DMS79 treated with DMSO at 0.1 percent for 48 hours (cell line): ENCODE measurements at regions not wholly inside any gene's neighbourhood (a gene's known extent, or its start where the extent isn't known, plus 50 kb on each side); places are given as distances from the start of the nearest gene placed in this dataset.

Source experiments
- DNase-seq: peaks from one replicate; lab custom pipeline; 2025; lab: John Stamatoyannopoulos, UW

GRCh38 chr5:159385536-159385935 is 55.2 kb upstream of the IL12B start:
- no peak for DNase-seq

GRCh38 chr5:159386028-159386711 is 55.9 kb upstream of the IL12B start:
- no peak for DNase-seq

GRCh38 chr5:159392871-159393270 is 62.6 kb upstream of the IL12B start:
- DNase-seq, result no peak

GRCh38 chr5:159393854-159394274 is 63.6 kb upstream of the IL12B start:
- no peak for DNase-seq

GRCh38 chr5:159395202-159395601 is 64.9 kb upstream of the IL12B start:
- DNase-seq, result no peak

- DNase-seq, result no peak
These were observed 68.6 kb upstream of the IL12B start for GRCh38 chr5:159398936-159399335.

GRCh38 chr5:159400476-159400875 is 70.2 kb upstream of the IL12B start:
- no peak for DNase-seq

GRCh38 chr5:159402311-159402710 is 72.0 kb upstream of the IL12B start:
- peak; percentile 2 for DNase-seq

- no peak for DNase-seq
These were observed 72.6 kb upstream of the IL12B start for GRCh38 chr5:159402856-159403255.

- no peak for DNase-seq
These were observed 73.8 kb upstream of the IL12B start for GRCh38 chr5:159403906-159404681.

DNA sequence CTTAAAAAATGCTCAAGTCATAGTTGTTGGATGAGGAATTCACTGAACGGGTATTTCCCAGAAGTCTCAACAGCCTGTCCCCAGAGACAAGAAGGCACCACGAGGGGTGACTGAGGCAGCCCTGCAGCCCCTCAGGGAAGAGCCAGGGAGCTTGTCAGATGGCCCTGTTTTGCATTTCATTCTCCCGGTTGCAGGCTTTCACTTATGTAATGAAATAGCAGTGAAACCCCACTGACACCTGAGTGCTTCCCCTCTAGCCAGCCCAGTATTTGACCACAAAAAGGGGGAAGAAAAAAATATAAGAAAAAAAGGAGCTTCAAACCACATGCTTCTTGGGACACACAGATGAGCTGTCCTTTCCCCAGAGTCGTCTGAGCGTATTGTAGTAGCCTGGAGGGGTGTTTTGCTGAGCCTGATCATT is 75.3 kb upstream of the IL12B start:
- DNase-seq, result no peak

DNA sequence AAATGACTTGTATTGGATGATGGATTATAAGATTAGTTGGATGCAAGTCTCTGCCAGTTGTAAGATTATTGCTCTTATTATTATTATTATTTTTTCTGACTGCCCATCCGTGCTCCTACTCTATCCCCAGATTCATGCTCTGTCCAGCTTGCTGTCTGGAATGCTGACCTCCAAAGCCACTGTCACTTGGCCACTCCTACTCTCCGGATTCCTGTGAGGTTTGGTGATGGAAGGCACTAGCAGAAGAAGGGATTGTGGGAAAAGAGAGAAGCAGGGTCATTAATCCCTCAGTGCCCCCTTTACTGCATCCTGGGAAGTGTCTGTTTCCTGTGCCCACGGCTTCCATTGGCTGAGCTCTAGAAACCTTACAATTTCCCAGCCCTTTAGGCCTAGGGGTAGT is 76.3 kb upstream of the IL12B start:
- no peak for DNase-seq

DNA sequence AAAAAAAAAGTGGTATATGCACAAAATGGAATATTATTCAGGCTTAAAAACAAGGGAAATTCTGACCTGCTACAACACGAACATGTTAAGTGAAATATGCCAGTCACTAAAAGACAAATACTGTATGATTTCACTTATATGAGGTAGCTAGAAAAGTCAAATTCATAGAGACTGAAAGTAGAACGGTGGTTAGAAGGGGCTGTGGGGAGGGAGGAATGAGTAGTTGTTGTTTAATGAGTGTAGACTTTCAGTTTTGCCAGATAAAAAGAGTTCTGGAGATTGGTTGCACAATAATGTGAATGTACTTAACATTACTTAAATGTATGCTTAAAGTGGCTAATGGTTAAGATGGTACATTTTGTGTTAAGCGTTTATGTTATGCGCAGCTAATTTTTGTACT is 79.5 kb upstream of the IL12B start:
- no peak for DNase-seq

GRCh38 chr5:159410480-159410879 is 80.2 kb upstream of the IL12B start:
- DNase-seq, result no peak

DNA sequence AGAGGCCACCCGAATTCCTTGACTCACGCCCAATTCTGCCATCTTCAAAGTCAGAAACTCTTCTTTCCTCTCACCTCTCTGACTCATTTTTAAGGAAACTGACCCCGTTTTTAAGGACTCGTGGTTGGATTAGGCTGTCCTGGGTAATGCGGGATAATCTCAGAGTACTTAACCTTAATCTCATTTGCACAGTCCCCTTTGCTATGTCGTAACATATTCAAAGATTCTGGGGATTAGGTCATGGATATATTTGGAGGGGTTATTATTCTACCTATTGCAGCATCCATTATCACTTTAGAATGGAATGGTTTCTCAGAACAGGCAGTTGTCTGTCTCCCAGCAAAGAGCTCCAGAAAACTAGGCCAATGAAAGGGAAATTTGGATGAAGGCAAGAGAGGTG is 80.8 kb upstream of the IL12B start:
- DNase-seq, result no peak

DNA sequence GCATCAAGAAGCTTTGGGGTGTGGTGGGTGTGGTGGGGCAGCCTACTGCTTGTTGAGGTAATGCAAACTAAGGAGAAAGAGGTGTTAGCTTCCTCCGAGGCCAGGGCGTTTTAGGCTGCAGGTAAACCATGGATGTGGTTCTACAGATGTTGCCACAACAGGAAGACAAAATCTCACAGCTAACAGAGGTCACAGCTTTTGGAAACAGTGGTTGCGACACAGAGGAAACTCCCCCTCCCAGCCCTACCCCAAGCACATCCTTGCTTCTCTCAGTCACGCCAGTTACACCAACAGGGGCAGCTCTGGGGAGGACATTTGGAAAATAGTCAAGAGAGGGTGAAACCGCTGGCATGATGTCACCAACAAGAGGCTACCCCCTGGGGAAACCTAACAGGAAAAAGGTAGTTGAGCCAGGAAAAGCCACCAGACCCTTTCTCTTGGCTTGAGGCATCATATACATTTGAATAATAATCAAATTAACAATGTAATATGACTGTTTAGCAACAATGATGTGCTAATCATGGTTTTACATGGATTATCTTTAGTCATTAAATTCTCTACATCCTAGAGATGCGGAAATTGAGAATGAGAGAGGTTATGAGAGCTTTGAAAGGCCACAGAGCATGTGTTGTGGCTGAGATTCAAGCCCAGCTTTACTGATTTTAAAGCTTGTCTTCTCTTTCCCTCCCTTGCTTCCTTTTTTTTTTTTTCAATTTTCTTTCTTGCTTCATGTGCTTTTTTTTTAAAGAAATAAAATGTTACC is 82.2 kb upstream of the IL12B start:
- no peak for DNase-seq

- DNase-seq, result no peak
These were observed 83.7 kb upstream of the IL12B start for GRCh38 chr5:159414021-159414420.

DNA sequence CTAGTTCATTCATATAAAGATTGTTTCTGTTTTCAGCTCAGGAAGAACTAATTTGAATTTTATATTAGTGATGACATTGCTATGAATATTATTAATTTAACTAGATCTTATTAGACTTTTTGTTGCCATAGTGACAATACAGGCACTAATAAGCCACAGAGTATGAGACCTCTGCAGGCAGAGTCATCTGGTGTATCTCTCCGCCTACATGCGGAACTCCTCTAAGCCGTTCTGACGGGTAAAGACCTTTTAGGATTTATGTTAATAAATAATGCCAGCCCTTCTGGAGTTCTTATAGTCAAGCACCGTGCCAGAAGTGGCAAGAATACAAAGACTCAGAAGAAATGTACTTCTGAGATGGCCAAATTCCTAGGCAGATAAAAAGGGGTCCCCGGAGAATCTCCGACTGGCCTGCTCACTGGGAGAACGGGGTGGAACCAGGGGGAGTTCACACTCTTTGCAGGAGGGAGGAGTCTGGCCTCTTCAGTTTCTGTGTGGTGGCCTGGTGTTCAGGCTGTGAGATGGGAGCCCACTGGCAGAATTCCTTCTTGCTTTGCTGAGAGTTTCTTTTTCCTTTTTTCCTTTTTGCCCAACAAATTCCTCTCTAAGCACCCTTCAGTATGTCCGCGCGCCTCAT is 85.1 kb upstream of the IL12B start:
- DNase-seq, result no peak

DNA sequence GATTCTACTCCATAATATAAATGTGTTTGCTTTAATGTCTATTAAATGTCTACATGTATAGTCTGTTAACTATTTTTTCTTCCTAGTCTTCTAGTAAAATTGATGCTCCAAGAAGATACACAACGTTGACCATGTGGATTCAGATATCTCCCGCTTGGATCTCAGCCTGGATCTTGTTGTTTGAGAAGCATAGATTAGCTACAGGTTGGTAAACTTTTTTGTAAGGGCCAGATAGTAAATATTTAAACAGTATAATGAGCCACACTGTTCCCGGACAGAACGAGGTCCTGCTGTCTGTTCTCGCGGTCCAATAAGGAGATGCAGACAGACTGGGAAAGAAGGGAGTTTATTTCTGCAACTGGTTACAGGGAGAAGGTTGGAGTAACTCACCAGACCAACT is 86.2 kb upstream of the IL12B start:
- no peak for DNase-seq

DNA sequence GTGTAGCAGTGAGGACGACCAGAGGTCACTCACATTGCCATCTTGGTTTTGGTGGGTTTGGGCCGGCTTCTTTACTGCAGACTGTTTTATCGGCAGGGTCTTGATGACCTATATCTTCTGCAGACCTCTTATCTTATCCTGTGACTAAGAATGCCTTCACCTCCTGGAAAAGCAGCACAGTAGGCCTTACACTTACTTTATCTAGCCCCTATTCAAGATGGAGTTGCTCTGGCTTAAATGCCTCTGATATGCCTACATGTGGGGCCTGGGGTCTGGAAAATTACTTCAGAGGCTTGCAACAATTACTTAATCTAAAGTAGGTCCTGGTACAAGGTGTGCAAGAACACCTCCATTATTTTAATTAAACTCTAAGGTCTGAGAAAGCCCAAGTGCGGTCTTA is 86.9 kb upstream of the IL12B start:
- no peak for DNase-seq

GRCh38 chr5:159419576-159419975 is 89.3 kb upstream of the IL12B start:
- no peak for DNase-seq

DNA sequence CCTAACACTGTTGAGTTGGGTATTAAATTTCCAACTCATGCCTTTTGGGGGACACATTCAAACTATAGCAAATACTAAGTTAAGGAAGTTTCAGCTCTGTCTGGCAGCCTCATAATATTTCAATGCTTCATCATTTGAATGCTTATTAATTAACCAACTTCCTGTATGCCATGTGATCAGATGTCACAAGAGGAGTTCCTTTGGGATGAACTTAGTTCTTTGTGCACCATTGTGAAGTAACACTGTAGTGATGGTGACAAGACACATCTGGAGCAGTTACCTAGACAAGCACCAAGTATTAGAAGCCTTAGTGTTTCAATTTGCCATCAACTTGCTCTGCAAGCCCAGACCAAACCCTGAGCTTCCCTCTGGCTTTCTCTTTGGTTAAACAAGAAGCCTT is 90.7 kb upstream of the IL12B start:
- no peak for DNase-seq
